HG03196 (cell line): ENCODE measurements at regions not wholly inside any gene's neighbourhood (a gene's known extent, or its start where the extent isn't known, plus 50 kb on each side); places are given as distances from the start of the nearest gene placed in this dataset.
A peak's percentile ranks its signal among the peaks of the same experiment; 100 is the strongest.

Source experiments
- ATAC-seq: cut with Tn5 transposase; IDR thresholded peaks from one replicate; pipeline ENCODE4 v1.9.1; 2021; ENCODE audit not compliant: unreplicated experiment

DNA sequence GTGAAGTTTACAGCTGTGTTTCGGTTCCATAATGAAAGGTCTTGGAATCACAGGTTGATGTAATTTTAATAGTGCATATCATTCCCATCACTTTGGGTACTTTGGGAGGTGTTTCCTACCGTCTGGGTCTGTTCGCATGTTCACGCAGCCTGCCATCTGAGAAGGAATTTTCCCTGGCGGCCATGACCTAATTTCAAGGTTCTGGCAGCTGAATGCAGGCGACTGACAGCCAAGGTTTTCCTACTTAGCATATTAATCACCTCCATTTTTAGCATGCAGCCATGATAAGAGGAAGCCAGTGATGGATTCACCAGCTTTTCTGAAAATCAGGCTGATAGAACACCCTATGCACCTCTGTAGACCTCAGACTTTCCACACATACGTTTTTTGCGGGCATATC is 319.1 kb upstream of the TMEM229A start:
- no peak for ATAC-seq

DNA sequence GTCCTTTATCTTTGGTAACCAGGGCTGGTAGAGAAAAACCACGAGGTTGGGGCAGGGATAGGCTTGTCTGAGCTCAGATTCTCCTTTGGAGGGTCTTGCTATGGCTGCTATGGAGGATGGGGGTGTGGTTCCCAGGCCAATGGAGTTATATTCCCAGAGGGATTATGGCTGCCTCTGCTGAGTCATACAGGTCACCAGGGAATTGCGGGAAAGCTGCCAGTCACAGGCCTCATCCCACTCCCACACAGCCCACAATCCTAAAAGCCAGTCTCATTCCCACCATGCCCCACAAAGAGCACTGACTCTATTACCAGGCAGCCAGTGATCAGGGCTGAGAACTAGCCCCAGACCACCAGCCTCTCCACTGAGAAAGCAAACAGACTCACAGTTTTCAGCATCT is 316.6 kb upstream of the TMEM229A start:
- ATAC-seq: no peak

DNA sequence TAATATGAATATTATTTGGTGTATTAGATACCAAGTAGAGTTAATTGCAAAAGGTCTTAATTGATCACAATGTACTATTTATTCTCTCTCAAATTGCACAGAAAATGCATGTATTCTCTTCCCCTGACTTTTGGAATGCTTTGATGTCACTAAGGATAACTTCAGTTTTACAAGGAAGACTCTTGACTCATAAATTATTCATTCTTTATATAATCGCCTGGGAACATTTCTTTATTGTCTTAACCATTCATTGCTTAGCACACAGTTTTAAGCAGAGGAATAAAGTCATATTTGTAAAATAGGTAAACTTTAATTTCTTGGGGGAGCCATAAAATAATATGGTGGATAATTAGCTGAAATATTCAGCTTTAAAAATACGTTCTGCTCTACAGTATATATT is 306.0 kb upstream of the TMEM229A start:
- no peak for ATAC-seq

DNA sequence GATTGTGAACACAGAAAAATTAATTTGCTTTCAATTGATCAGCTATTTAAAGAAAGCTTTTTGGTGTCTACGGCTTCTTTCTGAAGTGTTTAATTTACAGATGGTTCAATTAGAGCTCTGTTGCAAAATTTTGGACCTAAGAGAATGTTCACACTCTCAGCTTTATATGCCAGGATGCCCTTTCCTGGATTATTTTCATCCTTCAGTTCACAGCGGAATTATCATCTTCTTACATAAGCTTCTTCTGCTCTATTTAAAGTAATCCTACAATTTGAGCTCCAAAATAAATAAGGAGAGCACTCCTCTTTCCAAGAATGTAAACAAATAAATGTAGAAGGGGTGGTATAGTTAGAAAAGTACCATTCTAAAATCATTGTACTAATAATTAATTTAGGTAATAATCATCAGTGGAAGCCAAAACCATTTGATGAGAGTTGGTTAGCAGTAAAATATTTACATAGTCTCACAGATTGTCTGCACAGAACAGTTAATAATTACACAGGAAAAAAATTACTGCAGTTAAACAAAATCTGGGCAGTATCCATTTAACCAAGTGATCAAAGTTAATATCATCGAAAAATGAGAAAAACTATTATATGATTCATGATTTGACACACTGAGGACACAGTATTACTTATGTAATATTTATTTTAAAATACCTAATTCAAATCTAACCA is 298.0 kb upstream of the TMEM229A start:
- no peak for ATAC-seq

DNA sequence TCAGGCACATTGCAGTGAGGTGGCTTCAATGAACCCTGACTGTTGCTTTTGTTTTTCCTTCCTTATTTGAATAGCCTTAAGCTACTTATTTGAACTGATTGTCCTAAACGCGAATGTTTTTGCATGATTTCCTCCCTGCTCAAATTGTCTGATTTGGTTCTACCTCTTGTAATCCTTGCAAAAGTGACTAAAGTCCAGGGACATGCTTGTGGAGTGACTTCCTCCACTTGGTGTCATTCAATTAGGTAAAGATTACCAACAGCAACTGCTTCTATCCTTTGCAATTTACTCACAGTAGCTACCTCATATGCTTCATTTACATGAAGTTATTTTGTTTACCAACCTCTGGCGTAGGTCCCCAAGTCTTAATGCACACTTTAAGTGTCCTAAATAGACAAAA is 295.9 kb upstream of the TMEM229A start:
- ATAC-seq: no peak

DNA sequence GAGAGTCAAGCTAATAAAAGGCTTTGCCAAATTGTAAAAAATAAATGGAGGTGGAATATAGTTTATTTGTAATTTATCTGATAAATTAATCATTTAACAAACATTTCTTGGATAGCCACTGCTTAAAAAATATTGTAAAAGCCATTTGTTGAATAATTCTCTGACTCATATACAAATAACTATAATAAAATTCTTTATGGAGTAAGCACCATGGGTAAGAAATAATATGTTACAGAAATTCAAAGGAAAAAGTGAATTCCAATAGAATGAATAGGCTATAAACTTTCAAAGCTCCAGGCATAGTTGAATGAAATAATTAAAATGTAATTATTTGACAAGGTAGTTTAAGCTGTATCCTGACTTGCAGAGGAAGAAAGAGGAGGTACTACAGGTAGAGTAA is 291.4 kb upstream of the TMEM229A start:
- no peak for ATAC-seq

DNA sequence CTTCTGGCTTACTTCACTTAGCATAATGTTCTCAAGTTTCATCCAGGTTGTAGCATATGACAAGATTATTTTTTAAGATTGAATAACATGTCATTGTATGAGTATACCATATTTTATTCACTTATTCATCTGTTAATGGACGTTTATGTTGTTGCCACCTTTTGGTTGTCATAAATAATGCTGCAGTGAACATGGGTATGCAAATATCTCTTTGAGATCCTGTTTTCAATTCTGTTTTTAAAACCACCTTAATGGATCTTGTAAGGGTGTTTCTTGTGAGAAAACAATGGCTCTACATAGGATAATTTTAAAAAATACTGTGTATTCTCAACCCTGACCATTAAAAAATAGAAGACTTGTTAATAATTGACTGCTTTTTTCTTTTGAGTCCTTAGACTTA is 290.7 kb upstream of the TMEM229A start:
- ATAC-seq: no peak

DNA sequence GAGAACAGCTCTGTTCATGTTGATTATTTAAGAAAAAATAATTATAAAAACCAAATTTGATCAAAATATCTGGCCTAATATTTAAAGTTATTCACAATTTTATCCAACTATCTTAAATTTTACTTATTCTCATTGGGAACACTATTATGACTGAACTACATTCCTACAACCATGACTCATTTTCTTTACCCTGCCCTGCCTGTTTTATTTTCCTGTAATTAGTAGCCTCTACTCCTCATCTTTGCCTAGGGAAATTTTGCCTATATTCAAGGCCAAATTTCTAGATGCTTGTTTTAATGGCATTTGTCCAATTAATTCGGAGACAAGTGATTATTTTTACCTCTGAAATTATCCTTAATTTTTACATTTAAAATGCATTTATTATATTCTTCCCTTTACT is 289.7 kb upstream of the TMEM229A start:
- ATAC-seq: no peak

DNA sequence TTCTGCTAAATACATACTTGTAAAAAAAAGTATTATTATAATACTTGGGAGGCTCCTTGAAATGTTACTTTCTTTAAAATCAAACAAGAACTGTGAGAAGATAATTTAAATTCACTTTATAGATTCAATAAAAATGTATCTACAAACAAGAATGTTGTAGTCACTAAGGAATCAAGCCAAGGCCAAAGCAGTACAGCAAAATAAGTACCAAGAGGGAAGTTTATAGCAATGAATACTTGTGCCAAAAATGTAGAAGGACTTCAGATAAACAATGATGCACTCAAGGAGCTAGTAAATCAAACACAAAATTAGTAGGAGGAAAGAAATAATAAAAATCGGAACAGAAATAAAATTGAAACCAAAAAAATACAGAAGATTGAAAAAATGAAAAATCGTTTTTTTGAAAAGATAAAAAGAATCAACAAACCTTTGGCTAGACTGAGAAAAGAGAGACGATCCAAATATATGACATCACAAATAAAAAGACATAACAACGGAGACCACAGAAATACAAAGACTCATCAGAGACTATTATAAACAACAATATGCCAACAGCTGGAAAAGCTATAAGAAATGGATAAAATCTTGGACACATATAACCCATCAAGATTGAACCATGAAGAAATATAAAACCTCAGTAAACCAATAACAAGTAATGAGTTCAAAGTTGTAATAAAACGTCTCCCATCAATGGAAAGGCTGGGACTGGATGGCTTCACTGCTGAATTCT is 286.0 kb upstream of the TMEM229A start:
- no peak for ATAC-seq

DNA sequence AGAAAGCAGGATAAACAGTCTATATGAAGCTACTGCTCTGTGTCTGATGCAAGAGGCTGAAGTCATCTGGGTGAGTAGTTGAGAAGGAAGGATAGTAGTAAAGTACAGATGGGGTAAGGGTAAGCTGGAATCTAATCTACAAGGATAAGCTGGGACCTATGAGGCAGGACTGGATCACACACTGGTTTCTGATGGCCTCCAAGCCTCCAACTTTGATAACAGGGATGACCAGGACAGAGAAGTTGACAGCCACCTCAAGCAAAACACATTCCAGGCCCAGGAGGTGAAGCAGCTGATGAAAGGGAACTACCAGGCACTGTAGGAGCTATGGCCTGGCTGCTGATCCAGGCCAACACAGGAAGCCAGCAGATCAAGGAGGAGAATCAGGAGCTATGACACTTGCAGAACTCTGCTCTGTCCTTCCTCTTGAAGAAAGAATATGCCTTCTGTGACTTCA is 278.1 kb upstream of the TMEM229A start:
- no peak for ATAC-seq

DNA sequence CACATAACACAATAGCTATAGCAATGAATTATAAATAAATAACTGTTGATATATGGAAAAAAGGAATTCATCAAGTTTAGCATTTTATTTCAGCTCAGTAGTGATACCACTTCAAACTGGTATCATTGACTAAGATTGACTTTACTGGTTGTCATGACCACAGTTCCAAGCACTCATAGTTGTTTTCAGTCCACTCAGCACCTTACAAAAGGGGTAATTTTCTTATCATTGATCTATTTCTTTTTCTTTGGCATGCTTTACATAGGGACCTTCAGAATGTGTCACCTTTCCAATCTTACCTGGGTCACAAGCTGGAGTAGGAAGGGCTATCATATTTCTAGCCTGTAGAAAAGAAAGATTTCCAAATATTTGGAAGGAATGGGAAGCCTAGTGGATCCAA is 275.5 kb upstream of the TMEM229A start:
- no peak for ATAC-seq

DNA sequence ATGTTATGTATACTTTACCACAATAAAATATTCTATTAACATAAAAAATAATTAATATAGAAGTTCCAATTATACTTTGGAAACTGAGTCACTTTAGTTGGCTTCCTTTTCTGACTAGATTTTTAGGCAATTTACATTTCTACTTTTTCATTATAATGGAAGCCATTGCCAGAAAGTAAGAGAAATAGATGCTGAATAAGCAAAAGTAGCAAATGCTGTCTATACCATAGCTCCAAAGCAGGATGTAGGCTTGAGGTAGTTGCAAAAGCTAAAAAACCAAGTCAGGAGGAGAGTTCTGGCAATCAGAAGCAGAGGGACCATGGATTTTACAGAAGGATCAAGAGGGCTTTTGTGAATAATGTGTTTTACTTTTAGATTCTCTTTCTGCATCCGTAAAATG is 262.4 kb upstream of the TMEM229A start:
- no peak for ATAC-seq

DNA sequence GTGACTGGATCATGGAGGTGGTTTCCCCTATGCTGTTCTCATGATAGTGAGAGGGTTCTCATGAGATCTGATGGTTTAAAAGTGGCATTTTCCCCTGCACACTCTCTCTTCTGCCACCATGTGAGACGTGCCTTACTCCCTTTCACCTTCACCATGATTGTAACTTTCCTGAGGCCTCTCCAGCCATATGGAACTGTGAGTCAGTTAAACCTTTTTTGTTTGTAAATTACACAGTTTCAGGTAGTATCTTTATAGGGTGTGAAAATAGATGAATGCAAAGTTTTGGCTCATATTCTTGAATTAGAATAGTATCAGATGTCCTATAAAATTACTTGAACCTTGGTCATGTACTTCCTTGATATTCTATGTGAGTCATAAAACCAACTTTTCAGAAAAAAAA is 252.1 kb upstream of the TMEM229A start:
- ATAC-seq: no peak

DNA sequence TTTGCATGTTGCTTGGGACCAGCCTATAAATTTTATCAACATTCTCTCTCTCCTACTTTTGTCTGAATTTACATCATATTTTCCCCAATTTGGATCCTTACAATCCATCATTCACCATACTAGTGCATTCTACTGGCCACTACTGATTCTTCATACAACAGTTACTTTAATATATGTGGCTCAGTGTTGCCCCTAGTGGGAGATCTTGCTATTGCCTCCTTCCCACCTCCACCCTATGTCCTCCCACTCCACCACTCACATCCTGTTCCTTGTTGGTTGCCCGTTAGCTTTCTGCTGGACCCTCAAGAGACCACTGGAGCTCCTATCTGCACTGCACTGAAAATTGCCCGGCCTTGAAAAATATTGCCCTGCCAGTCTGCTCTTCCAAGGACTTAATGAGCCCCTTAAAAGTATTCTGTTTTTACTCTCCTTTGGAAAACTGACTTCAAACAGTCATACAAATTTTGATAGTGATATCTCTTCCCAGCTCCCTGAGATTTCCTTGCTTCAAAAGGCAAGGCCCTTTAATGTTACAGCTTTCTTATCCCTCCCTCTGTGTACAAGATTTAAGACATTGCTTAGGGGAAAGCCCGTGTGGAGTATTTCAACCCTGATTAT is 243.2 kb upstream of the TMEM229A start:
- ATAC-seq: no peak

DNA sequence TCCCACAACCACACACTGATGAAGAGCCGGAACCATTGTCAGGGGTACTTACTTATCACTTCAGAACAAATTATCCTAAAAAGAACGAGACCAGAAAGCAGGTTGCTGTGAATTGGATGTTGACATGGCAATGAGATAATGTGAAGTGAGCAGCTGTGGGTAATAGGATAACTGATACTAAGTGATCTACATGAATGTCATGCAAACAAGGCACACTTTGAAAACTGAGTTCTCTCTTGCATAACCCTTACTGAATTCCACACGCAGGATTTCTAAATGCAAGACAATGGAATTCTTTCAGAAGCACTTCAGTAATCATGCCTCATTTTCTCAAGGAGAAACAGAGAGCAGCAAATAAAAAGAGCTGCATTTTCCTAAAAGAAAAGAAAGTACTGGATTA is 242.5 kb upstream of the TMEM229A start:
- ATAC-seq: no peak

DNA sequence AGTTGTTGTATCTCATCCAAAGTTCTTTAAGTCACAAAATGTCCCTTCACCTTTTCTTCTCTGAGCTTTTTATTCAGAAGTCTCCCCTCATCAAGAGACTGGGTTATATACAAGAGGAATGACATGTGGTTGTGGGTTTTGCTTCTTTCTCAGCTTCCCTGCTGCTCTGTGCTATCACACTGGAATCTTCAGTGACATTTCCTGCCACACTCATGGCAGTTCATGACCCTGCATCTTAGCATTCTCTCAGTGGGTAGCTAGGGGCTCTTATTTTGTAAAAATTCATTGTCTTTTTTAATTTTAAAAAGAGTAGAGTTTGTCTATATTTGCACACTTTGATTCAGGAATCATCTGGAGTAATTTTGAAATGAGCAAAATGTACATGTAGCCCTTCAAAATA is 236.9 kb upstream of the TMEM229A start:
- no peak for ATAC-seq

DNA sequence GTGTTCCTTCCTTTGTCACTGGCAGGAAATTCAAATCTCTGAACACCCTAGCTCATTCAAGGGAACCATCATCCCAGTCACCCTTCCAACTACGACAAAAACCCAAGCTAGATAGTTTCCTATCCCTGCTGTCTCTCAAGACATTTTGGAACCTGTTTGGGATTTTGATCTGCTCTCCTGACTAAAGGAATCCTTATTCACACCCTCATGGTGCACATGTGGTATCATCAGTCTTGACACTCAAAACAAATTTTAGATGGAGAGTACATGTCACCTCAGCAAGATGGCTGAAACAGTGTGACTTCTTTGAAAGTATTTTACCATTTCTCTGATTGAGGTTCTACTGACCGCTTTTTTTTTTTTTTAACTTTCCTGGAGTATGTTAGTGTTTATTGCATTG is 234.3 kb upstream of the TMEM229A start:
- ATAC-seq: no peak

DNA sequence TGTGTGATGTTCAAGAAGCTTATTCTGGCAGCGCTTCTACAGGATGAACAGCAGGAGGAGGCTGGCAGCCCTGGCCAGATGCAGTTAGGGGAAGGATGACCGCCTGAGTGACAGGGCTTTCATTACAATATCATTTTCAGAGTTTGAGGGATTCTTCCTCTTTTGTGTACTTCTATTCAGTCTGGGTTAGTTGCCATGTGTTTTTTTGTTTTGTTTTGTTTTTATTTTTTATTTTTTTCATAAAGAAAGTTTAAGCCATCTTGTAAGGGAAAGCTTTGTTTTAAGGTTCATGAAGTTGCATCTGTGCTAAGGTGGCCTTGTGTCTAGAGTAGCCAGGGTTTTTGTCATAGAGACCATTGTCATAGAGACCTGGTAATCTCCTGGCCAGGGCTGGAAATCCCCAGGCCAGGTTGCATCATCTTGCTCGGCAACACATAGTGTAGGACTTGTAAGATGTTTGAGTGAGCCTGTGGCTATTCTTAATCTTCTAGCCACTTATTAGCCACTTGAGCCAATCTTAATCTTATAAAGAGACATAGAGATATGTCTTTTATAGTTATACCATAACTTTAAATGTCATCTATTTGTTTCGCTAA is 230.5 kb upstream of the TMEM229A start:
- ATAC-seq: peak; percentile 84

DNA sequence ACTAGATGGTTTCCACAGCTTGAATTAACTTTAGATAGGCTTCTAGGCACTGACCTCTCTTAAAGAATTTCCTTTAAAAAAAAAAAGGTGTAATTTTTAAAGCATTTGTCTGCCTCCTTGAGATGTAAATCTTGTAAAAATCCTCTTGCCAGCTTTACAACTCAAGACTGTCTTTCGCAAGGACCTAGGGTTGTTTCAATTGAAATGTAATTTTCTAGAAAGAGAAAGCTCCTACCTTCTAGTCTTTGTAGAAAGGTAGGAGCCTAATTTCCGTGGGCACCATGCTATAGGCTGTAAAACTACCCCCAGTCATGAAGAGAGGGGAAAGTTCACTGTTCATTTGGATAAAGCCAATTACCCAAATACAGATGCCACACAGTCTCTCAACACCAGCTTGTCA is 228.8 kb upstream of the TMEM229A start:
- ATAC-seq: no peak

DNA sequence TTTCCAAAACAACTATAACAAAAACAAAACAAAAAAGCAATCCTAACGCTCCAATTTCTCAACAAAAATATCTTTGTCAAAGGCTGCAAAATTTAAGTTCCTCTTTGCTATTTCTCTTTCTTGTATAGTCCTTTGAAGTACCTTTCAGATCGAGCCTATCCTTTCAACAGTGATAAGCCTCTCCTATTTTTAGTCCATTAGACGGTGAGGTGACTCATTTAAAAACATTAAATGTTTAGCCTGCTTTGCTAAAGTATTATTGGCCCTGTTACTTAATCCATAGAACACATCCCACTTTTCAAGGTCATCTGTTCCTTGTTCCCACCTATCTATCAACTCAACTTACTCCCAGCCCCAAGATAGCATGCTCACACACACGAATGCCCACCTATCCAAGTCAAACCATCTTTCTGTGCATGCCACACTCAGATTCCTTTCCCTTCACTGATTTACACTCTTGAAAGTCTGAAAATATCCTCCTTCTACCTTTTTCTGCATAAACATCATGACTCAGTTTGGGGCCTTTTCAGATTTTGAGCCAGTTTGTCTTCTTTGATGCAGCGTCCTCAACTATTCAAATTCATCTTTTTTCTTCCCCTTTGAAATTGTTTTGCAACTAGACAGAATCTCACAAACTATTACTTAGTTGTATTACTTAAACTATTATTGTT is 224.9 kb upstream of the TMEM229A start:
- no peak for ATAC-seq

DNA sequence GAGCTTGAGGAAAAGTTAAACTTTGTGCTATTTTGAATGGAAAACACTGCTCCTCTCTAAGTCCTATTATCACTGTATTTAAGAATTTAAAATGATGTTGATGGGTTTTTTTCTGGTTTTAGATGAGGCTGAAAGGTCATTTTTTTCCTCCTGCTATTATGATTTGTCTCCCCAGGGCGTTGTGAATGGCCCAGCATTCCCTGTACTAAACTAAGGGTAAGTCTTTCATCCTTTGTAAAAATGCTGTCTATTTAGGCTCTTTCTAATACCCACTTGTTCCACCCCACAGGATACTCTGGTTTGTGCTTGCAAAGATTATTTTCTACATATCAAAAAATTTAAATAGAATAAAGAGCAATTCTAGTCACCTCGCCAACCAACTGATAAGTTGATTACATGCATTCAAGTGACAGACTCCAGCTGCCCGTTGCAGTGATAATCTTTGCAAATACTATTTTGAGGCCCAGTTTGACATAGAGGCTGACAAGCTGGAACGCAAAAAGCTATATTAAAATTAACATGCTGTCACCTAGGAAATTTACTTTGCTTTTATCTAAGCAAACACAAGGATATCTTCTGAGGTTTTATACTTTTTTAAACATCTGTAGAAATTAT is 222.3 kb upstream of the TMEM229A start:
- no peak for ATAC-seq
